ENCODE measurements at regions not wholly inside any gene's neighbourhood (a gene's known extent, or its start where the extent isn't known, plus 50 kb on each side); places are given as distances from the start of the nearest gene placed in this dataset.

GRCh38 chr2:121038431-121038830 is 246.6 kb downstream of the TFCP2L1 start:
- no peak for DNase-seq

GRCh38 chr2:121038891-121039616 is 245.9 kb downstream of the TFCP2L1 start:
- peak; percentile 85 for DNase-seq

- no peak for DNase-seq
Measured at GRCh38 chr2:121039679-121040078, 245.3 kb downstream of the TFCP2L1 start.

GRCh38 chr2:121041516-121041915 is 243.5 kb downstream of the TFCP2L1 start:
- no peak for DNase-seq

GRCh38 chr2:121043061-121043826 is 241.8 kb downstream of the TFCP2L1 start:
- no peak for DNase-seq

GRCh38 chr2:121043827-121044222 is 241.2 kb downstream of the TFCP2L1 start:
- DNase-seq: no peak

- DNase-seq: peak; percentile 11
Measured at GRCh38 chr2:121044412-121044811, 240.6 kb downstream of the TFCP2L1 start.

- no peak for DNase-seq
Measured at GRCh38 chr2:121045245-121045644, 239.8 kb downstream of the TFCP2L1 start.

- no peak for DNase-seq
Measured at GRCh38 chr2:121046335-121046734, 238.7 kb downstream of the TFCP2L1 start.

GRCh38 chr2:121047383-121047782 is 237.6 kb downstream of the TFCP2L1 start:
- DNase-seq: no peak

- peak; percentile 45 for DNase-seq
Measured at GRCh38 chr2:121049131-121049530, 235.9 kb downstream of the TFCP2L1 start.

GRCh38 chr2:121049950-121050585 is 234.9 kb downstream of the TFCP2L1 start:
- no peak for DNase-seq

- no peak for DNase-seq
Measured at GRCh38 chr2:121051311-121051710, 233.7 kb downstream of the TFCP2L1 start.

GRCh38 chr2:121052023-121052422 is 233.0 kb downstream of the TFCP2L1 start:
- DNase-seq: no peak

- DNase-seq: no peak
Measured at GRCh38 chr2:121052521-121052920, 232.5 kb downstream of the TFCP2L1 start.

GRCh38 chr2:121055088-121055487 is 229.9 kb downstream of the TFCP2L1 start:
- no peak for DNase-seq

- no peak for DNase-seq
Measured at GRCh38 chr2:121055501-121055900, 229.5 kb downstream of the TFCP2L1 start.

- DNase-seq: peak; percentile 6
Measured at GRCh38 chr2:121058852-121059558, 226.0 kb downstream of the TFCP2L1 start.

GRCh38 chr2:121059651-121060649 is 225.1 kb downstream of the TFCP2L1 start:
- no peak for DNase-seq

- no peak for DNase-seq
Measured at GRCh38 chr2:121061633-121062032, 223.4 kb downstream of the TFCP2L1 start.

GRCh38 chr2:121063471-121063870 is 221.5 kb downstream of the TFCP2L1 start:
- no peak for DNase-seq

- DNase-seq: peak; percentile 18
Measured at GRCh38 chr2:121064186-121064585, 220.8 kb downstream of the TFCP2L1 start.

Measured in NCI-H69 (cell line).